Choroid plexus epithelial cell (primary cell): ENCODE measurements at regions not wholly inside any gene's neighbourhood (a gene's known extent, or its start where the extent isn't known, plus 50 kb on each side); places are given as distances from the start of the nearest gene placed in this dataset.
A peak's percentile ranks its signal among the peaks of the same experiment; 100 is the strongest.

Experiments
- DNase-seq: peaks from one replicate; pipeline ENCODE4 v3.0.0-alpha.2; 2010; ENCODE audit warnings: low read depth
- H3K4me3 ChIP-seq: 2 replicates; pipeline ENCODE4 v1.5.1; 2011; ENCODE audit warnings: low read depth, mild to moderate bottlenecking, control low read depth, low read length, moderate library complexity
- TF ChIP-seq, protein P1 (sequence below): conservative IDR thresholded peaks from 2 replicates; pipeline ENCODE4 v1.5.1; 2011; ENCODE audit warnings: low read depth, mild to moderate bottlenecking, control low read depth, inconsistent platforms, low read length, moderate library complexity

DNA sequence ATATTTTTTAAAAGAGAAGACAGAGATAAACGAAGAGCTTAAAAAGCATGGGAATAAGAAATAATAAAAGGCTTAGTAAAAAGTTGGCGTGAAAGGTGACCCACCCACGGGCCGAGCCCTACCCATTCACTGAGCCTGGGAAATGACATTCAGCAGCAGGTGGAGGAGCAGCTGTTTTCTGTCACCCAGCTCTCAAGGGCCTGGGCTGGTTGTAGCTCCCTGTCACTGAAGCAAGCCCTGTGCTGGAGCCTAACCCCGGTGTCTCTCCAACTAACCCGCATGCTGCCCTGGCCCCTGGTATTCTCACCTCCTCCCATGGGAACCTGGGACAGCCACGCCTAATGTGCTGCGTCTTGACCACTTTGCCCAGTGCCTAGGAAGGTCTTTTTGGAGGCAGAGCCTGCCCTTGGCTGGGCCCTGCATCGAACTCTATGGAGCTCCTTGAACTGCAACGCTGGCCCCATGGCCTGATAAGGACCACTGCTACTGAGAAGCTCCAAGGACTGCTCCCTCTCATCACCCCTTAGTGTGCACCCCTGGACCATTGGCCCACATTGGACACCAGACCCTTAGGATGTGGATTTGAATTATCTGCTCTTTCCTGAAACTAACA lies 68.8 kb upstream of the IYD start:
- no peak for DNase-seq
- TF ChIP-seq, protein P1, sequence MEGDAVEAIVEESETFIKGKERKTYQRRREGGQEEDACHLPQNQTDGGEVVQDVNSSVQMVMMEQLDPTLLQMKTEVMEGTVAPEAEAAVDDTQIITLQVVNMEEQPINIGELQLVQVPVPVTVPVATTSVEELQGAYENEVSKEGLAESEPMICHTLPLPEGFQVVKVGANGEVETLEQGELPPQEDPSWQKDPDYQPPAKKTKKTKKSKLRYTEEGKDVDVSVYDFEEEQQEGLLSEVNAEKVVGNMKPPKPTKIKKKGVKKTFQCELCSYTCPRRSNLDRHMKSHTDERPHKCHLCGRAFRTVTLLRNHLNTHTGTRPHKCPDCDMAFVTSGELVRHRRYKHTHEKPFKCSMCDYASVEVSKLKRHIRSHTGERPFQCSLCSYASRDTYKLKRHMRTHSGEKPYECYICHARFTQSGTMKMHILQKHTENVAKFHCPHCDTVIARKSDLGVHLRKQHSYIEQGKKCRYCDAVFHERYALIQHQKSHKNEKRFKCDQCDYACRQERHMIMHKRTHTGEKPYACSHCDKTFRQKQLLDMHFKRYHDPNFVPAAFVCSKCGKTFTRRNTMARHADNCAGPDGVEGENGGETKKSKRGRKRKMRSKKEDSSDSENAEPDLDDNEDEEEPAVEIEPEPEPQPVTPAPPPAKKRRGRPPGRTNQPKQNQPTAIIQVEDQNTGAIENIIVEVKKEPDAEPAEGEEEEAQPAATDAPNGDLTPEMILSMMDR = no peak
- no peak overlapping the region for H3K4me3 ChIP-seq

DNA sequence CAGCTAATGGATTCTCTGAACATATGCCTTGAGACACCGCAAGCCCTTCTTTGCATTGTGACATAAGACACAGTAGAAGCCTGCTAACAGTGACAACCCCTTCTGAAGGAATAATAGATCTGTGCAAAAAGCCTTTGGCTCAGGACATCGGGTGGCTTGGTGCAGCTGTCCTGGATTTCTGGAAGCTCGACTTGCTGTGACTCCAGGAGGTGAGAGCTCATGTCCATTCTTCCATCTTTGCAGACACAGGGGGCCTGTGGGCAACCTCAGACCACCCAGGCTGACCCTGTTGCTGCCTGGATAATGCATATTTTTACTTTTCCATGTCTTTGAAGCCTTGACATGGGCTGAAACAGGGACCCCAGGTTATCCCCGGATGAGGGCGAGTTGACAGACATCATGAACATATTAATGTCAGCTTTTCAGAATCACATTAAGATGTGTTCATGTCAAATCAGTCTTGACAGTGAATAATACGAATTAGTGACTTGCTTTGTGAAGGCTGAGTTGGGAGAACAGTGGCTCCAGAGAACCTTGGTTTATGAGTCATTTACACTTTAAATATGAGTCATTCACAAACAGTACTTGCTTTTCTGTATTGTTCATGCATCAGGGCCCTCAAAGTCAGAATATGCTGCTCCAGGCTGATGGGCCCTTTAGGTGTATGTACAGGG lies 66.8 kb upstream of the IYD start:
- no peak overlapping the region for H3K4me3 ChIP-seq
- peak; percentile 63 for DNase-seq
- TF ChIP-seq, protein P1 = no peak

DNA sequence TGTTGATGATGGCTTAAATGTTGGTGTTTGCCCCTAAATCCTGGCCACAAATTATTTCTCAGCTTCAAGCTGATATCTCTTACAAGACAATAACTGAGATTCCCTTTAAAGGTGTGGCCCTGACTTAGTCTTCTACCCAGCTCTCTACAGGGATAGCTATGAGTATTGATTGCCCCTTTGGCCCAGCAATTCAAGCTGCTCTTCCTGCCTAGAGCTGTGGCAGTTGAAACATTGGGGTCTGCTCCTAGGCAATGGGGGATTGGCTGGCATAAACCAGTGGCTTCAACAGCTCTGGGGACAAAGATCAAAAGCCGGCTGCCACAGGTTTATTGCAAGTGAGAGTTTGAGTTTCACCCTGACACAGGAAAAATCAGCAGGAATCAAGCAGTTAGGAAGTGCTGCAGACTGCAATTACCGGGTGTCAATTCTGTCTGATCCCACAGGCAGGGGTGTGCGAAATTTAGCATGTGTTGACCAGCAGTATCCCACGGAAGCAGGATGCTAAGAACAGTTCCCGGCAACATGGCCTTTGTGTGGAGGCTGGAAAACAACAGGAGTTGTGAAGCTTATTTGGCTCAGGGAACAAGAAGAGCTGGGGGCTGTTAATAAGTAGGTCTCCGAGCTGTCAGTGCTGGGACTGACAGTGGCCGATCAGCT lies 66.2 kb upstream of the IYD start:
- H3K4me3 ChIP-seq = no peak overlapping the region
- TF ChIP-seq, protein P1 = no peak
- DNase-seq = no peak

DNA sequence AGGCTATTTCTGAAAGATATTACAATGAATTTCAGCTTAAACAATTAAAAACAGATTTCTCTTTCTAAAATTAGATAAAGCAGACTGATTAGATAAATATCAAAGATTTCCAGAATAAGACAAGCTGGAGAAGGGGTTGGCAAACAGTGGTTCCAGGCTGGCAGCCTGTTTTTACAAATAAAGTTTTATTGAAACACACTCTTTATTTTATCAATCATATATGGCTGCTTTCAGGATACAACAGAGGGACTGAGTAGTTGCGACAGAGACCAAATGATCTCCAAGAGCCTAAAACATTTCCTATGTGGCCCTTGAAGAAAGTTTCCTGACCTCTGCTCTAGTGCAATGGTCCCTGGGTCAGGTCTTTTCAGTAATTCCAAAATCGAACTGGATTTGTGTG lies 65.6 kb upstream of the IYD start:
- TF ChIP-seq, protein P1 = no peak
- H3K4me3 ChIP-seq = no peak overlapping the region
- DNase-seq = no peak

DNA sequence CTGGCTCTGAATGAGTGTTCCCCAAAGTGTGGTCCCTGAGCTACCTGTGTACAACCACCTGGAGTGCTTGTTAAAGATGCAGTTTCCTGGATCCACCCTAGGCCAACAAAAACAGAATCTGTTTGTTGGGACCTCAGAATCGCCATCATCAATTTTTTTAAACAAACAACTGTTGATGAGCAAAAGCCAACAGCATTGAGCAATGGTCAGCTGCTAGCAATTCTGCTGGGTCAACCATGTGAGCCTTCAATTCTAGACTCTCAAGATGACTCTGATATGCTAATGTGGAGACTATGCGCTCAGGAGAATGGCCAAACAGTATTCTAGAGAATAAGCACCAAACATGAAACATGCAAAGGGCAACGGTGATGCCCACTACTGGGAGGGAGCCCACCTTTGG lies 64.4 kb upstream of the IYD start:
- no peak overlapping the region for H3K4me3 ChIP-seq
- TF ChIP-seq, protein P1 = no peak
- DNase-seq = no peak

DNA sequence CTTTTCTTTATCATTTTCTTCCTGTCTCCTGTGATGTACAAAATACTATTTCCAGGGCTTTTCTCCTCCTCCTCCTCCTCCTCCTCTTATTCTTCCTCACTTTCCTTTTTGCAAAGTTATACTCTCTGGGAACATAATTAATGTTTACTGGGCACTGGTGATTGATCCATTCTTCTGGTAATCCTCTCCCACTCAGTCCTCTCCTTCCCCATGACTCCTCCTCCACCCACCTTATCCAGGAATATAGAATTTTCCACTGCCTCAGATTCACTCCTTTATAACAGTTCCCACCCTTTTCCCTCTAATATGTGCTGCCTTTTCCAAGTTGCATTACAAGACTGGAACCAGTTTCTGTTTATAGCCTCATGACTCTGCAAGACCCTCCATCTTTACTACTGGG lies 62.5 kb upstream of the IYD start:
- DNase-seq = no peak
- TF ChIP-seq, protein P1 = no peak
- H3K4me3 ChIP-seq = no peak overlapping the region
